ENCODE measurements at regions not wholly inside any gene's neighbourhood (a gene's known extent, or its start where the extent isn't known, plus 50 kb on each side); places are given as distances from the start of the nearest gene placed in this dataset.
"Not testable (repeated sequence)": the region's sequence is repeated elsewhere in the genome, so short reads cannot be mapped to it uniquely, and the experiment has no call there.

DNA sequence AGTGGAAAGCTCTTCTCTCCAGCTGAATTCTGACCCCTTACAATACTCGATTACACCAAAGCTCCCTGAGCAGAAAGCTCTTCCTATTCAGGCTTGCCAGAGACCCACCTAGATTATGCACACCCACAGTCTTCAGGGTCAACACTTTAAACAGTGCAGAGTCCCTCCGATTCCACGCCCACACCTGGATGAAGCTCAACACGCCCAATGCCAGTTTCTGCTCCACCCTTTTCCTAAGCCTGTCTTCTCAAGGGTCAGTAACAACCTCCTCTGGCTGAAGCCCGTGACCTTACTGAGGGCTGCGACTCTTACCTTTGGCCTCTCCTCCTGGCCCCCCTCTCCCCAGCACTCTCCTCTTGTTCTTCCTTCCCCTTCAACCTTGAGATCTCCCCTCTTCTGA lies 492.0 kb upstream of the SALL3 start:
- Histone ChIP-seq H3K4me1 (no peaks in the 10 kb centered on the region), H3K36me3 (no peaks in the 10 kb centered on the region), H3K4me3 (no peak overlapping the region), H3K9me3 (no peaks in the 10 kb centered on the region), H3K27ac (no peak overlapping the region), H3K27me3 (no peaks in the 10 kb centered on the region)
- WGBS, 2 donors (ENCODE audit: low coverage in 1 of 2) = 61% methylated on average over 6 of the region's 6 CpGs; no CpG with 5 or more reads in 1 of the 2 donors
- TF ChIP-seq POLR2A (IDR thresholded peaks at IDR 0.05) = no peak
- TF ChIP-seq, protein P1, sequence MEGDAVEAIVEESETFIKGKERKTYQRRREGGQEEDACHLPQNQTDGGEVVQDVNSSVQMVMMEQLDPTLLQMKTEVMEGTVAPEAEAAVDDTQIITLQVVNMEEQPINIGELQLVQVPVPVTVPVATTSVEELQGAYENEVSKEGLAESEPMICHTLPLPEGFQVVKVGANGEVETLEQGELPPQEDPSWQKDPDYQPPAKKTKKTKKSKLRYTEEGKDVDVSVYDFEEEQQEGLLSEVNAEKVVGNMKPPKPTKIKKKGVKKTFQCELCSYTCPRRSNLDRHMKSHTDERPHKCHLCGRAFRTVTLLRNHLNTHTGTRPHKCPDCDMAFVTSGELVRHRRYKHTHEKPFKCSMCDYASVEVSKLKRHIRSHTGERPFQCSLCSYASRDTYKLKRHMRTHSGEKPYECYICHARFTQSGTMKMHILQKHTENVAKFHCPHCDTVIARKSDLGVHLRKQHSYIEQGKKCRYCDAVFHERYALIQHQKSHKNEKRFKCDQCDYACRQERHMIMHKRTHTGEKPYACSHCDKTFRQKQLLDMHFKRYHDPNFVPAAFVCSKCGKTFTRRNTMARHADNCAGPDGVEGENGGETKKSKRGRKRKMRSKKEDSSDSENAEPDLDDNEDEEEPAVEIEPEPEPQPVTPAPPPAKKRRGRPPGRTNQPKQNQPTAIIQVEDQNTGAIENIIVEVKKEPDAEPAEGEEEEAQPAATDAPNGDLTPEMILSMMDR (IDR thresholded peaks at IDR 0.05) = no peak
- no peak for TF ChIP-seq POLR2AphosphoS5 (IDR thresholded peaks at IDR 0.05)
- TF ChIP-seq EP300 (IDR thresholded peaks at IDR 0.05; ENCODE audit: low read depth) = no peak
- DNase-seq = no peak
- intact Hi-C loops (cut with DNase I; ENCODE audit: low total_unique reads) (no loop called here), in situ Hi-C loops (cut with MboI; ENCODE audit: low pct_ligation_motif_present in 1 of 4, low pct_unique_long_range_greater_than_20kb in 1 of 4, low sequenced_read_pairs in 3 of 4) (no loop called here)

DNA sequence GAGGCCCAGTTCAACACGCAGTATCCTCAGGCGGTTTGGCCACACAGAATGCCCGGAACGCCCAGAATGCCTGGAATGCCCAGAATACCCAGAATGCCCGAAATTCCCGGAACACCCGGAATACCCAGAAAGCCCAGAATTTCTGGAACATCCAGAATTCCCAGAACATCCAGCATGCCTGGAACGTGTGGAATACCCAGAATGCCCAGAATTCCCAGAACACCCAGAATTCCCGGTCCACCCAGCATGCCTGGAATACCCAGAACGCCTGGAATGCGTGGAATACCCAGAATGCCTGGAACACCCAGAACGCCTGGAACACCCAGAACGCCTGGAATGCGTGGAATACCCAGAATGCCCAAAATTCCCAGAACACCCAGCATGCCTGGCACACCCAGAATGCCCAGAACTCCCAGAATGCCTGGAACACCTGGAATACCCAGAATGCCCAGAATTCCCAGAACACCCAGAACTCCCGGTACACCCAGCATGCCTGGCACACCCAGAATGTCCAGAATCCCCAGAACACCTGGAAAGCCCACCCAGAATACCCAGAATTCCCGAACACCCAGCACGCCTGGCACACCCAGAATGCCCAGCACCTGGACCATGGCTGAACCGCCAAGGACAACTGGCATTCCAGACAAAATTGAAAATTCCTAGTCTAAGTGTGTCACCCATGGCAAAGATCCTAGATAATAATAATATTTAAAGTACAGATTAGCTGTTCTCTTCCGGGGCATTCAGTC lies 487.4 kb upstream of the SALL3 start:
- WGBS, 2 donors (ENCODE audit: low coverage in 1 of 2) = 92% methylated on average over 19 of the region's 19 CpGs; no CpG with 5 or more reads in 1 of the 2 donors
- Histone ChIP-seq H3K36me3 (no peaks in the 10 kb centered on the region), H3K27ac (no peak overlapping the region), H3K9me3 (no peaks in the 10 kb centered on the region), H3K4me3 (no peak overlapping the region), H3K4me1 (no peaks in the 10 kb centered on the region), H3K27me3 (no peaks in the 10 kb centered on the region)
- in situ Hi-C loops (cut with MboI; ENCODE audit: low pct_ligation_motif_present in 1 of 4, low pct_unique_long_range_greater_than_20kb in 1 of 4, low sequenced_read_pairs in 3 of 4) = no loop called here
- DNase-seq = no peak
- intact Hi-C loops (cut with DNase I; ENCODE audit: low total_unique reads) = no loop called here
- TF ChIP-seq EP300 (IDR thresholded peaks at IDR 0.05; ENCODE audit: low read depth) = no peak
- TF ChIP-seq POLR2AphosphoS5 (IDR thresholded peaks at IDR 0.05) = no peak
- TF ChIP-seq POLR2A (IDR thresholded peaks at IDR 0.05) = no peak
- TF ChIP-seq, protein P1 (IDR thresholded peaks at IDR 0.05) = no peak

DNA sequence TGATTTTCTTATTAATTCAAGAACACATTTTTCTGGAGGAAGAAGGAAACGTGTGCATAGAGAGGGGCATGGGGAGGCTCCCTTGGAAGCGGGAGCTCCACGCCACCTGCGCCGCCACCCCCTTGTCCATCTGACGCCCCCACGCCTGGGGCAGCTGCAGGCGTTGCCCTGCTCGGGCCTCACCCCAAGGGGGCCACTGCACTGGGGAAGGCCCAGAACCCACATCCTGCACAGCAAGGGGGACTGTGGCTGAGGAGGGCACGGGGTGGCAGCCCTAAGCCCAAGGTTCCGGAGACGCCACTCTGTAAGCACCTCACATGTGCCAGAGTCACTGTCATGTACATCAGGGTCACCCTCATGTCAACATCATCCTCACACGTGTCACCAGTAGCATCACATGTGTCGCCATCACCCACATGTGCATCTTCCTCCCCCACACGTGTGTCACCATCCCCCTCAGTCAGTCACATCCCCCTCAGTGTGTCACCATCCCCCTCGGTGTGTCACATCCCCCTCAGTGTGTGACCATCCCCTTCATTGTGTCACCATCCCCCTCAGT lies 486.7 kb upstream of the SALL3 start:
- no peak for DNase-seq
- Histone ChIP-seq H3K36me3 (no peaks in the 10 kb centered on the region), H3K27ac (no peak overlapping the region), H3K4me1 (no peaks in the 10 kb centered on the region), H3K27me3 (no peaks in the 10 kb centered on the region), H3K4me3 (no peak overlapping the region), H3K9me3 (no peaks in the 10 kb centered on the region)
- TF ChIP-seq POLR2AphosphoS5 (IDR thresholded peaks at IDR 0.05) = no peak
- no peak for TF ChIP-seq EP300 (IDR thresholded peaks at IDR 0.05; ENCODE audit: low read depth)
- no peak for TF ChIP-seq POLR2A (IDR thresholded peaks at IDR 0.05)
- TF ChIP-seq, protein P1 (IDR thresholded peaks at IDR 0.05) = no peak
- in situ Hi-C loops (cut with MboI; ENCODE audit: low pct_ligation_motif_present in 1 of 4, low pct_unique_long_range_greater_than_20kb in 1 of 4, low sequenced_read_pairs in 3 of 4) = no loop called here
- 89% methylated on average over 16 of the region's 16 CpGs; no CpG with 5 or more reads in 1 of the 2 donors for WGBS, 2 donors (ENCODE audit: low coverage in 1 of 2)
- intact Hi-C loops (cut with DNase I; ENCODE audit: low total_unique reads) = no loop called here

DNA sequence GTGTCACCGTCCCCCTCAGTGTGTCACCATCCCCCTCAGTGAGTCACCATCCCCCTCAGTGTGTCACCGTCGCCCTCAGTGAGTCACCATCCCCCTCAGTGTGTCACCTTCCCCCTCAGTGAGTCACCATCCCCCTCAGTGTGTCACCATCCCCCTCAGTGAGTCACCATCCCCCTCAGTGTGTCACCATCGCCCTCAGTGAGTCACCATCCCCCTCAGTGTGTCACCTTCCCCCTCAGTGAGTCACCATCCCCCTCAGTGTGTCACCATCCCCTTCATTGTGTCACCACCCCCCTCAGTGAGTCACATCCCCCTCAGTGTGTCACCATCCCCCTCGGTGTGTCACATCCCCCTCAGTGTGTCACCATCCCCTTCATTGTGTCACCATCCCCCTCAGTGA lies 486.1 kb upstream of the SALL3 start:
- H3K27me3 ChIP-seq; H3K9me3 ChIP-seq; intact Hi-C loops (cut with DNase I; ENCODE audit: low total_unique reads); H3K4me1 ChIP-seq; in situ Hi-C loops (cut with MboI; ENCODE audit: low pct_ligation_motif_present in 1 of 4, low pct_unique_long_range_greater_than_20kb in 1 of 4, low sequenced_read_pairs in 3 of 4); H3K4me3 ChIP-seq; DNase-seq; H3K36me3 ChIP-seq; H3K27ac ChIP-seq: not testable (repeated sequence)
- 32% methylated on average over 5 of the region's 5 CpGs; no CpG with 5 or more reads in 1 of the 2 donors for WGBS, 2 donors (ENCODE audit: low coverage in 1 of 2)
